DOHH2 (cell line): ENCODE measurements at regions not wholly inside any gene's neighbourhood (a gene's known extent, or its start where the extent isn't known, plus 50 kb on each side); places are given as distances from the start of the nearest gene placed in this dataset.

Experiments used
- EZH2phosphoT487 ChIP-seq: fragments of 200-600 bp; sonication (generic); IDR thresholded peaks from 2 replicates; pipeline ENCODE4 v1.6.1; 2017; ENCODE audit warnings: borderline replicate concordance, mild to moderate bottlenecking, antibody characterized with exemption, low read length, moderate library complexity, mixed read lengths
- TF ChIP-seq, protein P1 (sequence below): fragments of 200-600 bp; sonication (generic); IDR thresholded peaks from one replicate; pipeline ENCODE4 v1.5.1; 2014; ENCODE audit warnings: antibody characterized with exemption, mild to moderate bottlenecking, low read depth, low read length; ENCODE audit not compliant: poor library complexity, severe bottlenecking

DNA sequence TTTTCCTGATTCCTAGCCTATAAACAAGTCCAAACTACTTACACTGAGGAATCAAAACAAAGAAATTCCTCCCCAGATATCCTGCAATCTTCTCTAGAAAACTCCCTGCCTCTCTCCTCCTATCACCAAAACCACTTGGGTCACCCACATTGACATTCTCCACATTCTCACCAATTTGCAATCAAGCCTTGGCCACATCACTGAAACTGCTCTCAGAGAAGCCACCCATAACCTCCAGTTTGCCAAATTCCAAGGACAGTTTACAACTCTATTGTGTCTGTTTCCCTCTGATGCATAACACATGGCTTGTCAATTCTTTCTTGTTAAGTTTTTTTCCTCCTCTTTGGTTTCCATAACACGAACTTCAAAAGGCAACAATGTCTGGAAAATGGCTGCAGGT, 233.5 kb downstream of the XPNPEP1 start:
- TF ChIP-seq, protein P1, sequence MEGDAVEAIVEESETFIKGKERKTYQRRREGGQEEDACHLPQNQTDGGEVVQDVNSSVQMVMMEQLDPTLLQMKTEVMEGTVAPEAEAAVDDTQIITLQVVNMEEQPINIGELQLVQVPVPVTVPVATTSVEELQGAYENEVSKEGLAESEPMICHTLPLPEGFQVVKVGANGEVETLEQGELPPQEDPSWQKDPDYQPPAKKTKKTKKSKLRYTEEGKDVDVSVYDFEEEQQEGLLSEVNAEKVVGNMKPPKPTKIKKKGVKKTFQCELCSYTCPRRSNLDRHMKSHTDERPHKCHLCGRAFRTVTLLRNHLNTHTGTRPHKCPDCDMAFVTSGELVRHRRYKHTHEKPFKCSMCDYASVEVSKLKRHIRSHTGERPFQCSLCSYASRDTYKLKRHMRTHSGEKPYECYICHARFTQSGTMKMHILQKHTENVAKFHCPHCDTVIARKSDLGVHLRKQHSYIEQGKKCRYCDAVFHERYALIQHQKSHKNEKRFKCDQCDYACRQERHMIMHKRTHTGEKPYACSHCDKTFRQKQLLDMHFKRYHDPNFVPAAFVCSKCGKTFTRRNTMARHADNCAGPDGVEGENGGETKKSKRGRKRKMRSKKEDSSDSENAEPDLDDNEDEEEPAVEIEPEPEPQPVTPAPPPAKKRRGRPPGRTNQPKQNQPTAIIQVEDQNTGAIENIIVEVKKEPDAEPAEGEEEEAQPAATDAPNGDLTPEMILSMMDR, result no peak
- TF ChIP-seq EZH2phosphoT487, result no peak
